HG03432 (cell line): ENCODE measurements at regions not wholly inside any gene's neighbourhood (a gene's known extent, or its start where the extent isn't known, plus 50 kb on each side); places are given as distances from the start of the nearest gene placed in this dataset.
"Not testable (repeated sequence)": the region's sequence is repeated elsewhere in the genome, so short reads cannot be mapped to it uniquely, and the experiment has no call there.

Experiments
- ATAC-seq: cut with Tn5 transposase; IDR thresholded peaks from one replicate; pipeline ENCODE4 v1.9.1; 2021; ENCODE audit warnings: mild to moderate bottlenecking, moderate library complexity; ENCODE audit not compliant: unreplicated experiment

DNA sequence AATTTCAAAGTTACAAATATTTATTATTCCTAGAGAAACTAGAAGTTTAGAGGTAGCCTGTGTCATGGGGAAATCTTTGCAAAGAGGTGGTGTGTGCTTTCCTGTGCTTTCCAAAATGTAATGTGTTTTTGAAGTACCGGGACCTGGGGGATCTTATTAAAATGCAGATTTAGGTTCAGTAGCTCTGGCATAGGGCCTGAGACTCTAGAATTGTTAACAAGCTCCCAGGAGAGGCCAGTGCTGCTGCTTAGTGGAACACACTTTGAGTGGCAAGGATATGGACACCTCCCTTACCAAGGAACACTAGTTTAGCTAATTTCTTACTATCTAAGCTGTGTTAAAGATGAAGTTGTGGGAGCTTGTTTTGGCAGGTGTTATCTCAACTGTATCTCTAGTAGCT, 428.9 kb downstream of the VGLL3 start:
- ATAC-seq, result no peak

DNA sequence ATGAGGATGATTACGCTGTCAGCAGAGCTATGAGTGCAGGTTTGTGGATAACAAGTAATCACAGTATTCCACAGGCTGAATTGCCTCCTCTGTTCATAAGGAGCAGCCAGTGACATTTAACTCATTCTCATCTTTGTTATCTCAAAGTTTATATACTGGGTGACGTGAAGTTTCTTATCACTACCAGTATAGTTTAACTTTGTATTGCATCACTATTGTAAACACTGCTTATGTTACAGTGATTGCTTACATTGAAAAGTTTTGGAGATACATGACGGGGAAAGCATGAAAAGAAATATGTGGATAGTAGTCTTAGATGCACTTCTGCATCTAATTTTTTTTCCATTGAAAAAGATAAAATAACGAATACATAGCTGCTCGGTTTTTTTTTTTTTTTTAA, 429.7 kb downstream of the VGLL3 start:
- ATAC-seq, result no peak

DNA sequence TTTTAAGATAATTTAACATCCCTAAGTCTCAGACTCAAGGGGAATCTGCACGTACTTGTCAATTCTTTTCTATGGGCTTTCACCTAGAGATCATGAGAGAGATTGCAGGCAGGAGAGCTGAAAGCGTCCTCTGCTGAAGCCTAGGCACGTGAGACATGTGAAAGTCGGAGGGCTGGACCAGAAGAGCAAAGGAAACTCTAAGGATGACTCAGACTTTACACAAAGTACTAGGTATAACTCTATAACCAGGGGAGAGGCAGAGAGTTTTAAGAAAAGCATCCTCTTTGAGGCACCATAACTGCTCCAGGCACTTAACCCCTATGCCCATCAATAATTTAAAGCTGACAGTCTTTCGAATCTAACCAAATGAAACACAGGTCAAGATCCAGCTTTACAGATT, 436.6 kb downstream of the VGLL3 start:
- ATAC-seq, result no peak

DNA sequence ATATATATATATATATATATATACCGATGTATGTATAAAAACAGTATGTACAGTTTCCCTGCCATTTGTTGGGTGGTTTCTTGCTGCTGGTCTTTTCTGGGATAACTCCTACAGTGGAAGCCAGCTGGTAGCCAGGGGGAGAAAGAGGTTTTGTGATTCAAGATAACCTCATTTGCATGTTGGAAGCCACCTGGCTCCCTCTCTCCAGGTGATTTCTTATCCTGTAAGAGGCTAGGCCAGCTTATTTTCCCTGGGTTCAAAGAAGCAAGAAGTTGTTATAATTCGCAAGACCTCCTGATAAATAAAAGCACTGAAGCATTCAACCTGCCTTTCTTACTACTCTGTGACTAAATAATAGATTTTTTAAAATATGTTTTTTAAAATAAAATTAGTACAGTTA, 443.3 kb downstream of the VGLL3 start:
- ATAC-seq, result no peak

DNA sequence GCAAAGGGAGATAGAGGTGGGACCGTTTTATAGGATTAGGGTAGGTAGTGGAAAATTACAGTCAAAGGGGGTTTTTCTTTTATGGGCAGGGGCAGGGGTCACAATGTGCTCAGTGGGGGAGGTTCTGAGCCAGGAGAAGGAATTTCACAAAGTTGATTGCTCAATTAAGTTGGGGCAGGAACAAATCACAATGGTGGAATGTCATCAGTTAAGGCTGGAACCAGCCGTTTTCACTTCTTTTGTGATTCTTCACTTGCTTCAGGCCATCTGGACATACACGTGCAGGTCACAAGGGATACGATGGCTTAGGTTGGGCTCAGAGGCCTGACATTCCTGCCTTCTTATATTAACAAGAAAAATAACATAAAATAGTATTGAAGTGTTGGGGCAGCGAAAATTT, 453.8 kb downstream of the VGLL3 start:
- ATAC-seq, result no peak

DNA sequence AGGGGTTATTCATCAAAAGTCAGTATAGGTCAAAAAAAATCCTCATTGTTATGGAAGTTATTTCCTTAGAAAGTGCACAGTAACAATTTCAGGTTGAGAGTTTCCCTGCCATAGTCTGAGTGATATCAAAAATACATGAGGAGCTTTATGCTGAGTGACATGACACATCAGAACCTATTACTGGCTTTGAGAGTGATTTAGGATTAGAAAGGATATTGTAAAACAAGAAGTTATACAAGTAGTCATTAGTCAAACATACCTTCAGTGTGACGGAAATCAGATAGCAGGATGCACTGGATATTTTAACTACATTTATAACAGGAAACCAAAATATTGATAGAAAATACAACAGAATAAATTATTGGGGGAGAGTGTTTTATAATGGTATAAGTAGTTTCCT, 471.1 kb downstream of the VGLL3 start:
- ATAC-seq, result no peak

DNA sequence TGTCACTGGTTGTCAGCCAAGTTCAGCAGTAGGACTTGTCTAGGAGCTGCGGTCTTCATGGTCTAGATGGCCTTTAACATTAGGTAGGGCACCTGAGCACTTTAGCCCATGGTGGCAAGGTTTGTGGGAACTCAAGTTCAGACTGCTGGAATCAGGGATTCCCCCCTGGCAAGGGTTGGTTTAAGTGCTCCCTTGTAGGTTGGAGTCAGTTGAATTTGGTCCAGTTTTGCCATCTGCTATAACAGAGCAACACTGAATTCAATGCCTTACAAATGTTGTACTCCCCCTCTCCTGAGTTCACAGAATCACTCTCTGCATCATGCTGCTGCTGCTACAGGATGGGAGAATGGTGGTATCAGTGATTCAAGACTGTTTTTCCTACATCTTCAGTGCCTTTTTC, 509.3 kb downstream of the VGLL3 start:
- ATAC-seq, result no peak

DNA sequence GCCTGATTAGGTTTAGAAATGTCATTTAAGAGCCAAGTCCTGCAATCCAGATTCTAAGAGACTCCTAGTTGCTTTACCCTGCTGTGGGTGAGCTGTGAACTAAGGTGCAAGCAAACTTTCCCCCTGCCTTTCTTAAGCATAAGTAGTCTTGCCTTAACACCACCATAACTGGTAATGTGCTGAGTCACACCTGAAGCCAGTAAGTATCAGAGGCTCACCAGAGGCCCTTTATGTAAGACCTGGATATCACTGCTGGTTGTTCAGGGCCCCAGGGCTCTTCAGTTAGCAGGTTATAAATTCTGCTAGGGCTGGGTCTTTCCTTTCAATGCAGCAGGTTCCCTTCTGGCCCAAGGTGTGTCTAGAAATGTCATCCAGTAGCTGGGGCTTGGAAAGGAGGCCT, 509.9 kb downstream of the VGLL3 start:
- ATAC-seq, result no peak

DNA sequence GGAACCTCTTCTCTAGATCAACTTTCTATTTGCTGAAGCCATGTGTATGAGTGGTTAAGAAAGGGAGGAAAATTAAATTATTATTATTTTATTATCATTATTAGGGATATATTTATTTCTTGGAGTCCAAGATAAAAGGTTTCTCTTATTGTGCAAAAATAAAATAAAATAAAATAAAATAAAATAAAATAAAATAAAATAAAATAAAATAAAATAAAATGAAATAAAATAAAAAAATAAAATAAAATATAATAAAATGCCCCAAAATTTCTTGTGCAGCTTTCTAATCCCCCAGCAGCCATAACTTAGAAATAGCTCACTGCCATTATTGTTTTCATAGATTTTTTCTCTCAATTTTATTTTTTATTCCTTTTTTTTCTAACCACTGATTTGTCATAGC, 526.8 kb downstream of the VGLL3 start:
- no peak for ATAC-seq

DNA sequence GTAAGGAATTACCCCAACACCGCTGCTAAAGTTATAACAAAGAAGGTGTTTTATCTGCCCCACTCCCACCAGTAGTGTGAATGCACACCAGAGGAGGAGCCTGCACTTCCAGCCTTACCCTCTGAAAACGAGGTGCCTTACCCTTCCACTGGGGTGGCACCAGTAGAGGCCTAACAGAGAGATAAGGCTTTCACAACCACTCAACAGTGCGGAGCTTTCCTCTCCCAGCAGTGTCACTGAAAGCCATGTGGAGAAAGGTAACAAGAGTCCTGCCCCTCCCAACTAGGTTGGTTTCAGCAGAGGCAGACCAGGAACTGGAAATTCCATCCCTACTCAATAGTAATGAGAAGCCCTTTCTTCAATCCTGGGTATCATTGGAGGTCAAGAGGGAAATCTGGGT, 539.2 kb downstream of the VGLL3 start:
- no peak for ATAC-seq

DNA sequence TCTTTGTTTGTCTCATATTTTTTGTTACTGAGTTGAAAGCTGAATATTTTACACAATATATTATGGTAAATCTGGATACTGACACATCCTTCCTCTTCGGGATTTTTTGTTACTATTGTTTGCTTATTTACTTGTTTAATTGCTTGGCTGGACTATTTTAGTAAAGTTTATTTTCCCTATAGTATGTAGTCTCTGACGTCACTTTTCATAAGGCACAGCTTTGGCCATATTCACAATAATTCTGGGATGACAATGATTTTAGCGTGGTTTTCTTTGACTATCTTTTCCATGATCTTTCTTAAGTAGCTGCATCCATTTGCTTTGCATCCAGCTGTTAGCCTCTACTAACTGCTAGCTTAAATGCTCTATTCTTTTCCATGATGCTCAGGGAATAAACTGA, 552.4 kb downstream of the VGLL3 start:
- no peak for ATAC-seq

DNA sequence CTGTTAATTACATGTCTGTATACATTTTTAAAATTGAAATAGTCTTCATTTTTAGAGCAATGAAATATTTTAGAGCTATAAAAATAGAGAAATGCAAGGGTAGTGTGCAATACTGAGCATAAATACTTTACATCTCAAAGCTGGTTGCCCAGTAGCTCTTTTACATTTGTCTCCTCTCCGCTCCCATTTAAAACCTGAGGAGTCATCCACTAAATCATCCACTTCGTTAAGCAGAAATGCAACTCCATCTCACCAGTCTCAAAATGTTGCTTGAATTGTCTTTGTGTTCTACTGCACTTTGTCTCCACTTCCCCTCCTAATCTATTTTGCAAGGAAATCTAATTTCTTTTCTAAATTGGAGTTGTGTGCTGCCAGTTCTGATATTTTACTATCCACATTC, 563.6 kb downstream of the VGLL3 start:
- no peak for ATAC-seq

DNA sequence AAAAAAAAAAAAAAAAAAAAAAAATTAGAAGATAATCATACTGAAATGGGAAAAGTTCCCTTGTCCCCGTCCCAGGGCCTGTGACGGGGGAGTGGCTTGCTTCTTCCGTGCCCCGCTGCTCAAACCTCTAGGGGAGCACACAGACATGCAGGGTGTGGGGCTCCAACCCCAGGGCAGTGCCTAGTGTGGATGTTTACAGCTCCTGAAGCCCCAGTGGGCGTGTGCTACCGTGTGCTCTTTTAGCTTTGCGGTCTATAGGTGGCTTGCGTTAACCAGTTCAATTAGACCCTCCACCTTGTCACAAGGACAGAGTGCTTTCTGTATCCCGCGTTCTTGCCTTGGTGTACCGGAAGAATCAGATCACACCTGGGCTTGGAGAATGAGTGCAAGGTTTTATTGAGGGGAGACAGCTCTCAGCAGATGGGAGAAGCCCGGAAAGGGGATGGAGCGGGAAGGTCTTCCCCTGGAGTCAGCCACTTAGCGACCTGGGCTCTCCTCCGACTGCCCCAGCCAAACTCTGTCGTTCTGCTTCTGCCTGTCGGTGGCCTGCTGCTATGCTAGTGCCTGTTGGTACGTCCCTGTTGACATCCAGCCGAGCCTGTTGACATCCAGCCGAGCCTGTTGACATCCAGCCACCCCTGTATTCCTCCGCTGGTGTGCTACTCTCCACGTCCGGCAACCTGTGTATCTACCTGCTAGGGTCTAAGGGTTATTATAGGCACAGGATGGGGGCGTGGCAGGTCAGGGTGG, 569.8 kb downstream of the VGLL3 start:
- no peak for ATAC-seq

DNA sequence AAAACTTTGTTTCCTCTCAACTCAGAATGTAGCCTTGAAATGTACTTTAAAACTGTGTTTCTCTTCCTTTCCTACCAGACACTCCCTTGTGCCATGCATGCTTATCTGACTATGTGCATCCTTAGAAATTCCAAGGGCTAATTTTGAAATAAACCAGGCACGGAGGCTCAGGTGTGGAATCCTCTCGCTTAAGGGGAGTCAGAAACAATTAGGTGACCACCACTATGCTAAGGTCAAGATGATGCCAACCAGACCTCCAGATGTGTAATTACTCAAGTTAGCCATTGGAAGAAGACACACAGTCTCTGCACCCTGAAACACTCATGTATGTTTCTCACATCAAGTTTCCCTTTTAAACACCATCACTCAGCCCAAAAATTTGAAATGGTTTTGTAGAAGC, 572.1 kb downstream of the VGLL3 start:
- ATAC-seq, result no peak

DNA sequence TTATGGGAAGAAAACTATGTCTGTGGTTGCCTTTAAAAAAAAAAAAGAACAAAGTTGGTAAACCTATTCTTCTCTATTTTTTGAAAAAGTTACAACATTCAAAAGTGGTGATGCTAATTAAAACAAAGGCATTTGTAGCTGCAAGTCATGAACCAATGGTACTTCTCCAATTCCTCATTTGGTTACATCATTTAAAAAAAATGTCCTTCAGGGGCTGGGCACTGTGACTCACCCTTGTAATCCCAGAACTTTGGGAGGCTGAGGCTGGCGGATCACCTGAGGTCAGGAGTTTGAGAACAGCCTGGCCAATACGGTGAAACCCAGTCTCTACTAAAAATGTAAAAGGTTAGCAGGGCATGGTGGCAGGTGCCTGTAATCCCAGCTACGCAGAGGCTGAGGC, 574.6 kb downstream of the VGLL3 start:
- no peak for ATAC-seq

DNA sequence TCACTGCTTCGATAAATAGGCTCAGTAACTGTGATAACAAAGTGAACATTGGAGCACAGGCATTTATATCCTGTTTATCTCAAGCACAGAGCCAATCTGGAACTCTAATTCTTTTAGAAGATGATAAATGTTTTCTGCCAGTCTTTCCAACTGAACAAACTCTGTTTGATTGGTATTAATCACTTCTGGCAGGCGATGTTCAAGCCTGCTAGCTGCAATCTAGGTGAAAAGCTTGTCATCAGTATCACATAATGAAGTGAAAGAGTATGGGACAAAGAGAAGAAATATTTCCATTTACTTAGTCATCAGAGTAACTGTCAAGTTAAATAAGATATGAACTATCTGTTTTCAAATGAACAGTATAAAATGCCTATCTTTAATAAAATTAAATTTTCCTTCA, 577.3 kb downstream of the VGLL3 start:
- no peak for ATAC-seq

DNA sequence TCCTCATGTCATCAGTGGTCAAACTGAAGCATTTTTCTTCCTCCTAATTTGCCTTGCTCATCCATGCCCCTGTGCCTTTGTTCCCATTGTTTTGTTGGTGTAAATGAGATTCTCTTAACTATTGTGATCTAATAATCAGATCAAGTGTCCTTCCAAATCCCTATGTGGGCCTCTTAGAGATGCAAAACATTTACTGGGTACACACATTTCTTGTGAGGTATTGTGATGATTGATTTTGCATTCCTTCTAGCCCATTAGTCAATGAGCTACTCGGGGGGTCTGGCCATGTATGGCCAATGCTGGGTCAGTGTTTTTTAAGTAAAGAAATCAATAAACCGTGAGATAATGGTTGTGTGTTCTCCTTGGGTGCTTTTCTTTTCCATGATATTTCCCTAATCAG, 580.4 kb downstream of the VGLL3 start:
- ATAC-seq, result no peak

DNA sequence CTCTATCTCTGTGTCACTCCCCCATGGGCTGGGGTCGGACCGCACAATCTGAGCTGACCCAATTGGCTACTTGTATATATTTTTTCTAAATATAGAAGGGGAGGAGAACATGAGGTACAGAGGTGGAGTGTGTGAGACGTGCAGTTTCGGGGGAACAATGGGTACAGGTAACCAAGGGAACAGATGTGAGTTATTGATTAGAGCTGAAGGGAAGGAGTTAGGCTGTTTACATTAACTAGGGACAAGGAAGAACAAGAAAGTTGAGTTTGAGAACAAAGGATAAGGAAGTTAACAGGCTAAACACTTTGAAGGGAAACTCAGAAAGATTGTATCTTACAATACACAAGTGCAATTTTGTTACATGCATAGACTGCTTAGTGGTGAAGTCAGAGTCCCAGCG, 601.2 kb downstream of the VGLL3 start:
- ATAC-seq, result not testable (repeated sequence)

DNA sequence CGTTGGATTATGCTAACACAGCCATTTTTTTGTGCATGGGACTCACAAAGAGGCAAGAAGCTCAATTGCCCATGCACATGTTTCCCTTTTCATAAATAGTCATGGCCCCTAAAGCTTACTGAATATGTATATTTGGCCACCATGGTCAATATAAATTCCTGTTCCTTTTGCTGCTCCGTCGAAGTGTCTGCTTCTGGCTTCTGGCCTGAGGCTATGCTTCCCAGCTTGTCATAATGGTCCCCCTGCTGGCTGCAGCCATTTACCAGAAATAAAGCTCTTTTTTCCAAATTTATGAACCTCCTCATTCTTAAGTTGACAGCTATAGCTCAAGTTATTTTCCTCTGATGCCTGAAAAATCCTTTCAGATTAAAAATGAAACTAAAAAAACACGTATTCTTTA, 602.1 kb downstream of the VGLL3 start:
- no peak for ATAC-seq

DNA sequence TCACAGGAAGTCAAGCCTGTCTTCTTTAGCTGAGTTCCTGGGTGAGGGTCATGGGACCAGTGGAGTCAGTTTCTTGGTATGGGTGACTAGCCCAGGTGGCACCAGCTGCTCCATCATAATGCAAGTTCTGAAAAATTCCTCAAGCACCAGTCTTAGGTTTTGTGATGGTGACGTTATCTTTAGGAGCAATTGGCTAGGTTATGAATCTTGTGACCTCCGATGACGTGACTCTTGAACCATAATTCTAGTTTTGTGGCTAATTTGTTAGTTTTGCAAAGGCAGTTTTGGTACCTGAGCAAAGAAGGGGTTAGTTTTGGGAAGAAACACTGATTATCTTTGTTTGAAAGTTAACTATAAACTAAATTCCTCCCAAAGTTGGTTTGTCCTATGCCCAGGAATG, 608.4 kb downstream of the VGLL3 start:
- no peak for ATAC-seq

DNA sequence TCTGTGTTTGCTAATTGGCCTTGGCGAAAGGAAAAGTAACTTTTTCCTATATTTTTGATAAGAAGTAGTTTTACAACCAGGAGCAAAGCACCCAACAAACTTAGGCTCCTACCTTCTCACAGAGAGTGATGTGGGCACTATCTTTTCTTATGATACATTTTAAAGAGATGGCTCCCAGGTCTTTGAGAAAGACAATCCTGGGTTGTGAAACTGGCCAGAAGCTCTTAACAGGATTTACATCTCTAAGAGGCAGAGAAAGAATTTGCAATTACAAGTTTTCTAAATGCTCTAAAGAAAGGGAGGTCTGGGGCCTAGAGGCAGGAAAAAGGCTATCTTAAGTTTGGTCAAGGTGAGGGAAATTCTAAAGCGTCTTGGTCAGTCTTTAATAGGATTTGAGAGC, 609.7 kb downstream of the VGLL3 start:
- no peak for ATAC-seq

DNA sequence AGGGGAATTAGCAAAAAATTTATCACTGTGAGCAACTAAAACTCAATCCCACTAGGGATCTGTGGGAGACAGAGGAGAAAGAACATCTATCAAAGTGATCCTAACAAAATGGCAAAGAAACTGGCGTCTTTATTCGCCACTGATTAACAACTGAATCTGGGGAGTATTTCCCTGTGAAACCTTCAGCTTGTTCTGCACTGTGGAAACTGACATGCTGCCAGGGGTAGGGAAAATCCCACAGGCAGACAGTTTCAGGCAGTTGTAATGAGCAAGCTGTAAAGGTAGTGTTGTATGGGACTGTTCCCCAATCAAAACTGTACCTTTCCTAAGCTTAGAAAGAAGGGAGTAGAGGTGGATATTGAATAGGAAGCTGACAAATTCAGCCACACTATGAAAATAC, 611.7 kb downstream of the VGLL3 start:
- ATAC-seq, result no peak

DNA sequence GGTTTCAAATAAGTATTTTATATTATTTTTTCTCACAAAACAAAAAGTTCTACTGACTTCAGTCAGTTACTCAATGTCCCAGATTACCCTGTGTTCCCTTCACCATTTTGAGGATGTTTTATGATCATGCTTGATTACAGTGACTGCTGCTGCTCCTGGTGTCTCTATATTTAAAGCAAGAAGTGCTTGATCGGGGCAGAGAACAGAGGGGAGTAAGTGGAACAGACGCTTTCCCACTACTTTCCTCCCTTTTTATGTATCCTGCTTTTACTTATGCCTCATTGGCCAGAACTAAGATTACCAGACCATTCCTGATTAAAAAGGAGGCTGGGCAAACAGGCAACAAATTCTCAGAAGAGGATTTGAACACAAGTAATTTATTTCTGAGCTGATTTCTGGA, 612.1 kb downstream of the VGLL3 start:
- ATAC-seq, result no peak
